ENCODE measurements at regions not wholly inside any gene's neighbourhood (a gene's known extent, or its start where the extent isn't known, plus 50 kb on each side); places are given as distances from the start of the nearest gene placed in this dataset.

DNA sequence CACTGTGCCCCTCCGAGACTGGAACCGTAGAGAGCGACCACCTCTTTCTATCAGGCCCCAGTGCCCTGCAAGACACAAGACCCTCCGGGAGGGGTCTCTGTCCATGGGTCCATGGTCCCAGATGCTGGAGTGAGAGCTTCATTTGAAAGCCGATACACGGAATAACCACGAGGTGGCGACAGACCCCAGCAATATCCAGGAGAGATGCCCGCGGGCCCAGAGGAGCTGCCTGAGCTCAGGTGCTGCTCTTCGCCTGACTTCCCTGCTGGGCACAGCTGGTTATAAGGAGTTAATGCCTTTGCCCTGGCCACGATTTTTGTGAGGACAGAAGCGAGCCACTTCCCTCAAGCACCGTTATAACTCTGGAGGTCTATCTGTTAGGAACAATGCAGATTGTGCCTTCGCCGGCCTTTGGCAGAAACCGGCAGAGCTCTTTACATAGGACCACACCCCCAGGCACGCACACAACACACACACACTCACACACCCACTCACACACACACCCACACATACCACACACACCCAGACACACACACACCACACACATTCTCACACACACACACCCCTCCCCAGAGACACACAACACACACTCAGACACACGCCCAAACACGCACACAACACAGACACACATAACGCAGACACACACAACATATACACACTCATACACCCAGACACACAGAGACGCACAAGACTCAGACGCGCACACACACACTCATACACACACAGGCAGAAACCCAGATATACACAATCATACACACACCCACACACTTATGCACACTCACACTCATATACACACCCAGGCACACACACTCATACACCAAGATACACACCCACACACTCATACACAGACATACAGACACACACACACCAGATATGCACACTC, 436.4 kb downstream of the SOX9 start:
- TF ChIP-seq POLR2AphosphoS5 (IDR thresholded peaks at IDR 0.05; ENCODE audit: borderline replicate concordance, low read depth, low read length) (no peak), EZH2 (IDR thresholded peaks at IDR 0.05) (no peak)

All from SK-N-MC (cell line).